ENCODE measurements at regions not wholly inside any gene's neighbourhood (a gene's known extent, or its start where the extent isn't known, plus 50 kb on each side); places are given as distances from the start of the nearest gene placed in this dataset.

DNA sequence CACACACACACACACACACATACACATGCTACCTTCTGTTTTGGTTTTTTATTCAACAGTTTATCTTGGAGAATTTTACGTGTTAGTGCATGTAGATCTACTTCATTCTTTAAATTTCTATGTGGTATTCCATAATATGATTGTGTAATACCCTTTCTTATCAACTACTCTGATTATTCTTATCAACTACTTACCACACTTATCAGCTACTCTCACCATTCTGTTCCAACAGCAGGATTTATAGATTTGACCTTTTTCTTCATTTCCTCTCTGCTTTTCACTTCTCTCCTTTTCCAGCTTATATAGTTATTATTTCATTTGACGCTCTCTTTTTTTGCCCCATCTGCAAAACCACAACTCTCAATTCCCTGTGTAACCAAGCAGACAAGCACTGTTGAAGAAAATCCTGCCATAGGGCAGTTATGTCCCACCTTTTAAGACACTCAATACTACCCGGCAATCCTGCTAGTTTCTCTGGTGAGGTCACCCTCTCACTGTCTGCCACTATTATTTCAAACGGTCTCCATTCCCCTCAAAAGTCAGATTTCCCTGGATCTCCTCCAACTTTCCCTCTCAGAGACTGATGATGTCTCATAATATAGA lies 56.9 kb upstream of the SATB1 start:
- TF ChIP-seq CHCHD3 (CRISPR knock-in tag; IDR thresholded peaks at IDR 0.05) (no peak), NCOR1 (IDR thresholded peaks at IDR 0.05) (no peak), TAF1 (IDR thresholded peaks at IDR 0.05; ENCODE audit: control insufficient read depth, extremely low read depth, insufficient read depth, low read length, severe bottlenecking) (no peak), ZNF707 (CRISPR knock-in tag; conservative IDR thresholded peaks at IDR 0.05) (no peak), JUND (IDR thresholded peaks at IDR 0.05; ENCODE audit: borderline replicate concordance, low read depth, low read length) (no peak), JUND (tag; IDR thresholded peaks at IDR 0.05; ENCODE audit: borderline replicate concordance, low read depth, low read length) (no peak)
- TF ChIP-seq, protein P1, sequence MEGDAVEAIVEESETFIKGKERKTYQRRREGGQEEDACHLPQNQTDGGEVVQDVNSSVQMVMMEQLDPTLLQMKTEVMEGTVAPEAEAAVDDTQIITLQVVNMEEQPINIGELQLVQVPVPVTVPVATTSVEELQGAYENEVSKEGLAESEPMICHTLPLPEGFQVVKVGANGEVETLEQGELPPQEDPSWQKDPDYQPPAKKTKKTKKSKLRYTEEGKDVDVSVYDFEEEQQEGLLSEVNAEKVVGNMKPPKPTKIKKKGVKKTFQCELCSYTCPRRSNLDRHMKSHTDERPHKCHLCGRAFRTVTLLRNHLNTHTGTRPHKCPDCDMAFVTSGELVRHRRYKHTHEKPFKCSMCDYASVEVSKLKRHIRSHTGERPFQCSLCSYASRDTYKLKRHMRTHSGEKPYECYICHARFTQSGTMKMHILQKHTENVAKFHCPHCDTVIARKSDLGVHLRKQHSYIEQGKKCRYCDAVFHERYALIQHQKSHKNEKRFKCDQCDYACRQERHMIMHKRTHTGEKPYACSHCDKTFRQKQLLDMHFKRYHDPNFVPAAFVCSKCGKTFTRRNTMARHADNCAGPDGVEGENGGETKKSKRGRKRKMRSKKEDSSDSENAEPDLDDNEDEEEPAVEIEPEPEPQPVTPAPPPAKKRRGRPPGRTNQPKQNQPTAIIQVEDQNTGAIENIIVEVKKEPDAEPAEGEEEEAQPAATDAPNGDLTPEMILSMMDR (IDR thresholded peaks at IDR 0.05 in 2 of 3, conservative IDR thresholded peaks at IDR 0.05 in 1 of 3; ENCODE audit: insufficient read depth in 2 of 3, low read depth in 1 of 3, low read length in 3 of 3): no peak

Data from K562 (cell line).